ENCODE measurements at regions not wholly inside any gene's neighbourhood (a gene's known extent, or its start where the extent isn't known, plus 50 kb on each side); places are given as distances from the start of the nearest gene placed in this dataset.

GRCh38 chr17:62121025-62121730, 56.1 kb upstream of the MED13 start:
- no peak overlapping the region for H3K4me3 ChIP-seq (ENCODE audit: low read length)
- no peak for TF ChIP-seq ZNF274 (IDR thresholded peaks at IDR 0.05; ENCODE audit: low read depth, low read length)

- no peak for TF ChIP-seq ZNF274 (IDR thresholded peaks at IDR 0.05; ENCODE audit: low read depth, low read length)
- H3K4me3 ChIP-seq (ENCODE audit: low read length), result no peak overlapping the region
Observed at GRCh38 chr17:62119373-62119772, 54.3 kb upstream of the MED13 start.

Data from GM08714 (cell line).